ENCODE measurements at regions not wholly inside any gene's neighbourhood (a gene's known extent, or its start where the extent isn't known, plus 50 kb on each side); places are given as distances from the start of the nearest gene placed in this dataset.

- TF ChIP-seq CTCF (IDR thresholded peaks at IDR 0.05; ENCODE audit: insufficient read depth, low read depth, low read length) (no peak), EZH2 (IDR thresholded peaks at IDR 0.05; ENCODE audit: insufficient read depth, low read length) (no peak)
These were observed 335.1 kb upstream of the PDE4D start for GRCh38 chr5:60228676-60229075.
